DND-41 (cell line): ENCODE measurements at regions not wholly inside any gene's neighbourhood (a gene's known extent, or its start where the extent isn't known, plus 50 kb on each side); places are given as distances from the start of the nearest gene placed in this dataset.

Experiments used
- ATAC-seq: fragments of 200-7000 bp; cut with Tn5 transposase; 3 replicates; pipeline ENCODE4 v1.9.1; 2021; ENCODE audit warnings: low read depth; ENCODE audit not compliant: insufficient read depth
- DNase-seq: peaks from one replicate; pipeline ENCODE4 v3.0.0-alpha.2; 2020
- H2AFZ ChIP-seq: 2 replicates; pipeline ENCODE4 v1.6.0; 2012; ENCODE audit warnings: low read depth, low read length
- H3K27ac ChIP-seq: 2 replicates; pipeline ENCODE4 v1.5.1; 2012; ENCODE audit warnings: low read length, inconsistent platforms
- H3K27me3 ChIP-seq: fragments of 200-600 bp; sonication (generic); 2 replicates; pipeline ENCODE4 v1.6.0; 2012; ENCODE audit warnings: low read length, mild to moderate bottlenecking, inconsistent platforms; ENCODE audit not compliant: insufficient read depth, poor library complexity
- H3K36me3 ChIP-seq: 2 replicates; pipeline ENCODE4 v1.5.1; 2012; ENCODE audit warnings: low read length, inconsistent platforms; ENCODE audit not compliant: insufficient read depth
- H3K4me1 ChIP-seq: 2 replicates; pipeline ENCODE4 v1.5.1; 2012; ENCODE audit warnings: mild to moderate bottlenecking, low read length; ENCODE audit not compliant: insufficient read depth
- H3K4me2 ChIP-seq: 2 replicates; pipeline ENCODE4 v1.6.0; 2012; ENCODE audit warnings: mild to moderate bottlenecking, moderate library complexity, low read length, inconsistent platforms; ENCODE audit not compliant: insufficient read depth
- H3K4me3 ChIP-seq, 2 experiments: fragments of 200-600 bp in 1 of 2; shearing (Covaris generic) in 1 of 2; 2 replicates each; pipeline ENCODE4 v1.5.1; 2012 to 2016; ENCODE audit warnings: inconsistent platforms in 2 of 2, low read length in 2 of 2, mild to moderate bottlenecking in 2 of 2, low read depth in 1 of 2, moderate library complexity in 1 of 2
- H3K79me2 ChIP-seq: 2 replicates; pipeline ENCODE4 v1.6.0; 2012; ENCODE audit warnings: low read length, inconsistent platforms; ENCODE audit not compliant: insufficient read depth
- H3K9ac ChIP-seq: 2 replicates; pipeline ENCODE4 v1.6.0; 2012; ENCODE audit warnings: low read depth, mild to moderate bottlenecking, inconsistent platforms, low read length, moderate library complexity
- H3K9me3 ChIP-seq: 2 replicates; pipeline ENCODE4 v1.5.1; 2012; ENCODE audit warnings: low read length, moderate library complexity, mild to moderate bottlenecking, inconsistent platforms; ENCODE audit not compliant: insufficient read depth, severe bottlenecking
- H4K20me1 ChIP-seq: 2 replicates; pipeline ENCODE4 v1.6.0; 2012; ENCODE audit warnings: low read length; ENCODE audit not compliant: insufficient read depth
- CTCF ChIP-seq: IDR thresholded peaks from 2 replicates; pipeline ENCODE4 v1.5.1; 2012; ENCODE audit warnings: borderline replicate concordance, low read length, moderate library complexity, mild to moderate bottlenecking; ENCODE audit not compliant: poor library complexity, severe bottlenecking; ENCODE audit errors: extremely low read depth
- EZH2 ChIP-seq: IDR thresholded peaks from 3 replicates; pipeline ENCODE4 v1.6.1; 2012; ENCODE audit warnings: borderline replicate concordance, low read depth, mild to moderate bottlenecking, moderate library complexity, low read length, inconsistent platforms; ENCODE audit not compliant: severe bottlenecking

- Histone ChIP-seq H2AFZ (no peak overlapping the region), H3K4me1 (no peaks in the 10 kb centered on the region), H4K20me1 (no peaks in the 10 kb centered on the region), H3K36me3 (no peaks in the 10 kb centered on the region), H3K79me2 (no peaks in the 10 kb centered on the region), H3K4me3 (no peak overlapping the region), H3K27ac (no peak overlapping the region), H3K4me2 (no peak overlapping the region), H3K9ac (no peak overlapping the region), H3K27me3 (no peaks in the 10 kb centered on the region), H3K9me3 (no peaks in the 10 kb centered on the region)
- ATAC-seq (no peak), DNase-seq (no peak)
- TF ChIP-seq EZH2 (no peak), CTCF (no peak)
Observed at GRCh38 chr4:123806056-123806455, 409.5 kb downstream of the SPRY1 start.

- no peak overlapping the region for H3K4me3 ChIP-seq
- no peak overlapping the region for H2AFZ ChIP-seq
- no peaks in the 10 kb centered on the region for H3K36me3 ChIP-seq
- no peaks in the 10 kb centered on the region for H3K4me1 ChIP-seq
- H3K4me2 ChIP-seq: no peak overlapping the region
- no peak for TF ChIP-seq CTCF
- TF ChIP-seq EZH2: no peak
- H3K9ac ChIP-seq: no peak overlapping the region
- no peaks in the 10 kb centered on the region for H3K27me3 ChIP-seq
- no peaks in the 10 kb centered on the region for H3K9me3 ChIP-seq
- no peaks in the 10 kb centered on the region for H4K20me1 ChIP-seq
- DNase-seq (no peak), ATAC-seq (no peak)
- H3K27ac ChIP-seq: no peak overlapping the region
- H3K79me2 ChIP-seq: no peaks in the 10 kb centered on the region
Observed at GRCh38 chr4:123807187-123807586, 410.6 kb downstream of the SPRY1 start.

GRCh38 chr4:123807866-123808265 lies 411.3 kb downstream of the SPRY1 start:
- no peak for DNase-seq
- Histone ChIP-seq H3K4me3 (no peak overlapping the region), H2AFZ (no peak overlapping the region), H3K36me3 (no peaks in the 10 kb centered on the region), H3K4me1 (no peaks in the 10 kb centered on the region), H3K9ac (no peak overlapping the region), H3K4me2 (no peak overlapping the region), H3K9me3 (no peaks in the 10 kb centered on the region), H3K79me2 (no peaks in the 10 kb centered on the region), H4K20me1 (no peaks in the 10 kb centered on the region), H3K27ac (no peak overlapping the region), H3K27me3 (no peaks in the 10 kb centered on the region)
- ATAC-seq: no peak
- no peak for TF ChIP-seq CTCF
- no peak for TF ChIP-seq EZH2

- H3K9me3 ChIP-seq: no peaks in the 10 kb centered on the region
- ATAC-seq: no peak
- H3K27me3 ChIP-seq: no peaks in the 10 kb centered on the region
- H2AFZ ChIP-seq: no peak overlapping the region
- H3K27ac ChIP-seq: no peak overlapping the region
- no peak for TF ChIP-seq EZH2
- TF ChIP-seq CTCF: no peak
- H4K20me1 ChIP-seq: no peaks in the 10 kb centered on the region
- no peaks in the 10 kb centered on the region for H3K36me3 ChIP-seq
- H3K79me2 ChIP-seq: no peaks in the 10 kb centered on the region
- H3K4me1 ChIP-seq: no peaks in the 10 kb centered on the region
- no peak overlapping the region for H3K4me2 ChIP-seq
- H3K9ac ChIP-seq: no peak overlapping the region
- H3K4me3 ChIP-seq: no peak overlapping the region
- DNase-seq: no peak
Observed at GRCh38 chr4:123809864-123810263, 413.3 kb downstream of the SPRY1 start.
